H9 (cell line): ENCODE measurements at regions not wholly inside any gene's neighbourhood (a gene's known extent, or its start where the extent isn't known, plus 50 kb on each side); places are given as distances from the start of the nearest gene placed in this dataset.

Experiments
- DNase-seq: peaks from one replicate; pipeline ENCODE4 v3.0.0-alpha.2; 2017
- H2AFZ ChIP-seq: one replicate; pipeline ENCODE4 v1.6.1; 2013; ENCODE audit warnings: mild to moderate bottlenecking, low read length, control low read depth, moderate library complexity
- H2AK5ac ChIP-seq: 2 replicates; pipeline ENCODE4 v1.6.1; 2013; ENCODE audit warnings: low read length, control low read depth, mixed read lengths; ENCODE audit not compliant: insufficient read length
- H2BK120ac ChIP-seq: one replicate; pipeline ENCODE4 v1.6.1; 2013; ENCODE audit warnings: low read depth, mild to moderate bottlenecking, low read length, control low read depth, inconsistent platforms; ENCODE audit not compliant: poor library complexity, severe bottlenecking
- H2BK12ac ChIP-seq: 2 replicates; pipeline ENCODE4 v1.6.1; 2013; ENCODE audit warnings: low read length, control low read depth, mixed read lengths, low read depth; ENCODE audit not compliant: insufficient read length
- H2BK15ac ChIP-seq: 2 replicates; pipeline ENCODE4 v1.6.1; 2013; ENCODE audit warnings: low read depth, low read length, control low read depth
- H2BK20ac ChIP-seq: one replicate; pipeline ENCODE4 v1.6.1; 2013; ENCODE audit warnings: low read depth, mild to moderate bottlenecking, low read length, control low read depth, inconsistent platforms; ENCODE audit not compliant: poor library complexity, severe bottlenecking
- H2BK5ac ChIP-seq: 2 replicates; pipeline ENCODE4 v1.6.1; 2013; ENCODE audit warnings: low read length, control low read depth, mixed read lengths; ENCODE audit not compliant: insufficient read length
- H3K14ac ChIP-seq: 2 replicates; pipeline ENCODE4 v1.6.1; 2013; ENCODE audit warnings: low read length, control low read depth; ENCODE audit not compliant: insufficient read depth
- H3K18ac ChIP-seq: 2 replicates; pipeline ENCODE4 v1.6.1; 2013; ENCODE audit warnings: low read depth, mild to moderate bottlenecking, mixed read lengths, low read length, control low read depth; ENCODE audit not compliant: insufficient read length
- H3K23ac ChIP-seq: 2 replicates; pipeline ENCODE4 v1.6.1; 2013; ENCODE audit warnings: low read length, control low read depth, mixed read lengths, low read depth; ENCODE audit not compliant: insufficient read length
- H3K23me2 ChIP-seq: 2 replicates; pipeline ENCODE4 v1.6.1; 2013; ENCODE audit warnings: low read depth, mild to moderate bottlenecking, mixed read lengths, low read length, control low read depth; ENCODE audit not compliant: insufficient read length, poor library complexity, severe bottlenecking
- H3K27ac ChIP-seq: 2 replicates; pipeline ENCODE4 v1.5.1; 2013; ENCODE audit warnings: low read length, control low read depth, mixed read lengths, low read depth; ENCODE audit not compliant: insufficient read length
- H3K27me3 ChIP-seq: 2 replicates; pipeline ENCODE4 v1.6.1; 2013; ENCODE audit warnings: low read length, control low read depth, inconsistent platforms; ENCODE audit not compliant: insufficient read depth
- H3K4ac ChIP-seq: 2 replicates; pipeline ENCODE4 v1.6.1; 2013; ENCODE audit warnings: low read depth, mild to moderate bottlenecking, control low read depth, inconsistent platforms, low read length, moderate library complexity
- H3K4me1 ChIP-seq: 2 replicates; pipeline ENCODE4 v1.6.1; 2013; ENCODE audit warnings: low read length, control low read depth, inconsistent platforms; ENCODE audit not compliant: insufficient read depth
- H3K4me2 ChIP-seq: 2 replicates; pipeline ENCODE4 v1.6.1; 2013; ENCODE audit warnings: low read length, control low read depth, mixed read lengths; ENCODE audit not compliant: insufficient read length, insufficient read depth
- H3K56ac ChIP-seq: 2 replicates; pipeline ENCODE4 v1.6.1; 2013; ENCODE audit warnings: low read depth, mild to moderate bottlenecking, mixed read lengths, low read length, control low read depth; ENCODE audit not compliant: insufficient read length
- H3K79me1 ChIP-seq: 2 replicates; pipeline ENCODE4 v1.6.1; 2013; ENCODE audit warnings: low read depth, mild to moderate bottlenecking, moderate library complexity, low read length, control low read depth, inconsistent platforms; ENCODE audit not compliant: insufficient read depth, poor library complexity, severe bottlenecking
- H3K79me2 ChIP-seq: 2 replicates; pipeline ENCODE4 v1.6.1; 2013; ENCODE audit warnings: low read length, control low read depth, inconsistent platforms; ENCODE audit not compliant: insufficient read depth
- H3K9ac ChIP-seq: 2 replicates; pipeline ENCODE4 v1.6.1; 2013; ENCODE audit warnings: low read length, control low read depth, mixed read lengths; ENCODE audit not compliant: insufficient read length; ENCODE audit errors: extremely low read depth
- H3K9me3 ChIP-seq: one replicate; pipeline ENCODE4 v1.6.1; 2013; ENCODE audit warnings: low read depth, low read length, inconsistent platforms; ENCODE audit not compliant: control insufficient read depth
- H3T11ph ChIP-seq: one replicate; pipeline ENCODE4 v1.6.1; 2013; ENCODE audit warnings: mild to moderate bottlenecking, low read length, control low read depth, inconsistent platforms
- H4K20me1 ChIP-seq: one replicate; pipeline ENCODE4 v1.6.1; 2013; ENCODE audit not compliant: control insufficient read depth, insufficient read length, insufficient read depth
- H4K5ac ChIP-seq: 2 replicates; pipeline ENCODE4 v1.6.1; 2013; ENCODE audit warnings: low read depth, mild to moderate bottlenecking, mixed read lengths, low read length, control low read depth; ENCODE audit not compliant: insufficient read length
- H4K8ac ChIP-seq: replicated peaks from 2 replicates; pipeline ENCODE4 v1.6.1; 2013; ENCODE audit warnings: low read length, control low read depth, mixed read lengths, low read depth; ENCODE audit not compliant: insufficient read length
- H4K91ac ChIP-seq: 2 replicates; pipeline ENCODE4 v1.6.1; 2013; ENCODE audit warnings: low read depth, mild to moderate bottlenecking, moderate library complexity, mixed read lengths, low read length, control low read depth; ENCODE audit not compliant: insufficient read length
- H3K27ac Mint-ChIP-seq, 3 experiments: 2 replicates in 2 of 3; 3 replicates in 1 of 3; pipeline ENCODE4 v1.8.0; 2020 to 2021; ENCODE audit warnings: mixed read lengths in 3 of 3, mild to moderate bottlenecking in 1 of 3, moderate library complexity in 1 of 3
- H3K27me3 Mint-ChIP-seq: 2 replicates; pipeline ENCODE4 v1.8.0; 2021; ENCODE audit warnings: low read depth, mild to moderate bottlenecking, moderate library complexity, mixed read lengths
- H3K36me3 Mint-ChIP-seq, 3 experiments: 2 replicates in 2 of 3; 3 replicates in 1 of 3; pipeline ENCODE4 v1.8.0; 2020 to 2021; ENCODE audit warnings: low read depth in 3 of 3, mixed read lengths in 3 of 3; ENCODE audit not compliant: insufficient read depth in 1 of 3
- H3K4me1 Mint-ChIP-seq, 2 experiments: 2 replicates each; pipeline ENCODE4 v1.8.0; 2020; ENCODE audit warnings: mixed read lengths in 2 of 2
- H3K4me3 Mint-ChIP-seq, 2 experiments: 2 replicates in 1 of 2; 3 replicates in 1 of 2; pipeline ENCODE4 v1.8.0; 2020 to 2021; ENCODE audit warnings: mild to moderate bottlenecking in 2 of 2, mixed read lengths in 2 of 2, moderate library complexity in 1 of 2
- H3K9me3 Mint-ChIP-seq, 2 experiments: 2 replicates in 1 of 2; 3 replicates in 1 of 2; pipeline ENCODE4 v1.8.0; 2020; ENCODE audit warnings: mild to moderate bottlenecking in 2 of 2, mixed read lengths in 2 of 2, moderate library complexity in 1 of 2
- WGBS: extraction: QIAGEN DNeasy Blood & Tissue Kit; methylation state at CpG from one replicate; pipeline ENCODE4 v1.1.7; 2013; ENCODE audit warnings: missing lambda C conversion rate, low lambda C conversion rate, mixed read lengths; ENCODE audit not compliant: insufficient read length; ENCODE audit errors: extremely low coverage; 5-methylcytosine and 5-hydroxymethylcytosine counted together
- TF ChIP-seq, protein P1 (sequence below): fragments of 200-600 bp; sonication (generic); conservative IDR thresholded peaks from 3 replicates; pipeline ENCODE4 v1.8.0; 2021; ENCODE audit warnings: antibody characterized with exemption, mild to moderate bottlenecking

DNA sequence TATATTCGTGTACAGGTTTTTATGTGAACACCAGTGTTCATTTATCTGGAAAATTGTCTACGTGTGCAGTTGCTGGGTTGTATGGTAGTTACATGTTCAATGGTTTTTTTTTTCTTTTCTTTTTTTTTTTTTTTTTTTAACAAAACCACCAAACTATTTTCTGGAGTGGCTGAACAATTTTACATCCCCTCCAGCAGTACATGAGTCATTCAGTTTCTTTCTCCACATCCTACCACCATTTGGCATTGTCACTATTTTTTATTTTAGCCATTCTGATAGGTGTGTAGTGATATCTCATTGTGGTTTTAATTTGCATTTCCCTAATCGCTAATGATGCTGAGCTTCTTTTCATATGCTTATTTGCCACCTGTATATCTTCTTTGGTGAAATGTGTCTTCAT lies 256.3 kb upstream of the EOMES start:
- Histone ChIP-seq H4K91ac (no peak overlapping the region), H3K23ac (no peak overlapping the region), H4K5ac (no peak overlapping the region), H3K9ac (no peak overlapping the region), H2BK120ac (no peak overlapping the region), H3K27me3 (no peaks in the 10 kb centered on the region), H3K79me1 (no peaks in the 10 kb centered on the region), H3K79me2 (no peaks in the 10 kb centered on the region), H3K14ac (no peak overlapping the region), H4K20me1 (no peaks in the 10 kb centered on the region), H3K23me2 (no peaks in the 10 kb centered on the region), H3K27ac (no peak overlapping the region), H3K9me3 (no peaks in the 10 kb centered on the region), H3K4me2 (no peak overlapping the region), H3K56ac (no peak overlapping the region), H3K4me1 (no peaks in the 10 kb centered on the region; the same call in 1 of the 2 replicates), H3K18ac (no peak overlapping the region), H2BK5ac (no peak overlapping the region), H2AFZ (no peak overlapping the region), H2BK12ac (no peak overlapping the region), H4K8ac (no peak overlapping the region), H3T11ph (no peak overlapping the region), H2BK20ac (no peak overlapping the region), H2BK15ac (no peak overlapping the region), H3K4ac (no peak overlapping the region), H2AK5ac (no peak overlapping the region)
- TF ChIP-seq, protein P1, sequence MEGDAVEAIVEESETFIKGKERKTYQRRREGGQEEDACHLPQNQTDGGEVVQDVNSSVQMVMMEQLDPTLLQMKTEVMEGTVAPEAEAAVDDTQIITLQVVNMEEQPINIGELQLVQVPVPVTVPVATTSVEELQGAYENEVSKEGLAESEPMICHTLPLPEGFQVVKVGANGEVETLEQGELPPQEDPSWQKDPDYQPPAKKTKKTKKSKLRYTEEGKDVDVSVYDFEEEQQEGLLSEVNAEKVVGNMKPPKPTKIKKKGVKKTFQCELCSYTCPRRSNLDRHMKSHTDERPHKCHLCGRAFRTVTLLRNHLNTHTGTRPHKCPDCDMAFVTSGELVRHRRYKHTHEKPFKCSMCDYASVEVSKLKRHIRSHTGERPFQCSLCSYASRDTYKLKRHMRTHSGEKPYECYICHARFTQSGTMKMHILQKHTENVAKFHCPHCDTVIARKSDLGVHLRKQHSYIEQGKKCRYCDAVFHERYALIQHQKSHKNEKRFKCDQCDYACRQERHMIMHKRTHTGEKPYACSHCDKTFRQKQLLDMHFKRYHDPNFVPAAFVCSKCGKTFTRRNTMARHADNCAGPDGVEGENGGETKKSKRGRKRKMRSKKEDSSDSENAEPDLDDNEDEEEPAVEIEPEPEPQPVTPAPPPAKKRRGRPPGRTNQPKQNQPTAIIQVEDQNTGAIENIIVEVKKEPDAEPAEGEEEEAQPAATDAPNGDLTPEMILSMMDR = no peak
- Mint-ChIP-seq H3K4me3 (no peak overlapping the region), H3K27ac (no peak overlapping the region), H3K36me3 (no peaks in the 10 kb centered on the region), H3K27me3 (no peaks in the 10 kb centered on the region), H3K9me3 (no peaks in the 10 kb centered on the region), H3K4me1 (peaks cover 7 to 12% of the 10 kb centered on the region in 2 experiments; a peak in 3 of 4 replicates)
- no CpG with 5 or more reads among the region's 3 CpGs for WGBS
- DNase-seq = no peak
